ENCODE measurements at regions not wholly inside any gene's neighbourhood (a gene's known extent, or its start where the extent isn't known, plus 50 kb on each side); places are given as distances from the start of the nearest gene placed in this dataset.

- Histone ChIP-seq H3K36me3 (ENCODE audit: control insufficient read depth in 4 of 4, insufficient read depth in 3 of 4, low read depth in 1 of 4, low read length in 3 of 4) (no peaks in the 10 kb centered on the region), H3K4me1 (ENCODE audit: control insufficient read depth in 4 of 4, insufficient read depth in 4 of 4, low read length in 3 of 4) (peaks cover 1 to 14% (median 6%) of the 10 kb centered on the region in 4 donors), H3K4me3 (ENCODE audit: low read depth in 1 of 3, low read length in 3 of 3) (peak overlapping the region in 2 of 3 donors; percentile 27 to 37), H3K27ac (ENCODE audit: low read depth in 1 of 2, low read length in 2 of 2) (peak overlapping the region; percentile 9 to 22), H3K9me3 (ENCODE audit: control insufficient read depth in 4 of 4, low read length in 3 of 4) (no peaks in the 10 kb centered on the region), H3K27me3 (ENCODE audit: control insufficient read depth in 4 of 4, insufficient read depth in 4 of 4, low read length in 3 of 4) (no peaks in the 10 kb centered on the region), H3K9ac (ENCODE audit: low read depth in 1 of 2, low read length in 2 of 2) (peak overlapping the region; percentile 62 to 74)
- DNase-seq (ENCODE audit: low spot score) = no peak
- no peak for TF ChIP-seq MAX (IDR thresholded peaks at IDR 0.05)
- TF ChIP-seq HNF4A (conservative IDR thresholded peaks at IDR 0.05) = no peak
- no peak for TF ChIP-seq NR2F2 (IDR thresholded peaks at IDR 0.05)
- TF ChIP-seq TAF1 (conservative IDR thresholded peaks at IDR 0.05) = no peak
- TF ChIP-seq RAD21 (IDR thresholded peaks at IDR 0.05) = no peak
- TF ChIP-seq JUND (IDR thresholded peaks at IDR 0.05) = no peak
- no peak for TF ChIP-seq FOXA1 (IDR thresholded peaks at IDR 0.05)
- TF ChIP-seq ATF3 (IDR thresholded peaks at IDR 0.05) = no peak
- TF ChIP-seq HNF4G (IDR thresholded peaks at IDR 0.05) = no peak
- TF ChIP-seq EGR1 (IDR thresholded peaks at IDR 0.05; ENCODE audit: low read depth in 2 of 2) = no peak
- TF ChIP-seq CTCF (IDR thresholded peaks at IDR 0.05; ENCODE audit: low read depth, low read length, missing input control) = no peak
- no peak for TF ChIP-seq GABPA (IDR thresholded peaks at IDR 0.05 in 1 of 2, conservative IDR thresholded peaks at IDR 0.05 in 1 of 2)
- TF ChIP-seq SP1 (IDR thresholded peaks at IDR 0.05) = no peak
- no peak for TF ChIP-seq YY1 (IDR thresholded peaks at IDR 0.05)
- TF ChIP-seq REST (IDR thresholded peaks at IDR 0.05) = no peak
- TF ChIP-seq FOXA2 (IDR thresholded peaks at IDR 0.05) = no peak
- no peak for TF ChIP-seq ZBTB33 (IDR thresholded peaks at IDR 0.05)
- no peak for TF ChIP-seq RXRA (IDR thresholded peaks at IDR 0.05)
- 3% methylated on average over 1 of the region's 1 CpG for WGBS
Measured at GRCh38 chr22:40107244-40107643, 70.5 kb upstream of the TNRC6B start.

Data from liver (tissue), 8 donors.